PC-3 (cell line): ENCODE measurements at regions not wholly inside any gene's neighbourhood (a gene's known extent, or its start where the extent isn't known, plus 50 kb on each side); places are given as distances from the start of the nearest gene placed in this dataset.

ENCODE experiments used
- ATAC-seq: fragments of 200-7000 bp; cut with Tn5 transposase; 2 replicates; pipeline ENCODE4 v1.9.1; 2020; ENCODE audit warnings: mild to moderate bottlenecking, moderate library complexity
- BruUV-seq: library from RNA; stranded (reverse); fragments of 400-500 nt; replicated peaks from 2 replicates; lab custom pipeline; 2021; lab: Mats Ljungman, UMichigan
- CTCF ChIA-PET: fragments of 300-600 bp; sonication (Branson Sonifier 250); formaldehyde crosslinking; loops from one replicate; lab custom pipeline; 2022; ENCODE audit warnings: antibody characterized with exemption; lab: Charles Lee
- POLR2A ChIA-PET: fragments of 300-600 bp; sonication (Branson Sonifier 250); formaldehyde crosslinking; loops from one replicate; lab custom pipeline; 2022; ENCODE audit warnings: antibody characterized with exemption; ENCODE audit not compliant: unreplicated experiment; lab: Charles Lee
- DNase-seq: peaks from one replicate; pipeline ENCODE4 v3.0.0-alpha.2; 2015
- H2AFZ ChIP-seq: fragments of 300-600 bp; sonication (generic); 2 replicates; pipeline ENCODE4 v1.6.0; 2016; ENCODE audit warnings: antibody characterized with exemption, low read length
- H3F3A ChIP-seq: fragments of 300-600 bp; sonication (generic); one replicate; pipeline ENCODE4 v1.6.0; 2017; ENCODE audit warnings: antibody characterized with exemption, low read length, control low read depth, mild to moderate bottlenecking; ENCODE audit not compliant: unreplicated experiment
- H3K27ac ChIP-seq: fragments of 300-600 bp; sonication (generic); 2 replicates; pipeline ENCODE4 v1.5.1; 2016; ENCODE audit warnings: mild to moderate bottlenecking, low read length
- H3K27me3 ChIP-seq: fragments of 300-600 bp; sonication (generic); 2 replicates; pipeline ENCODE4 v1.6.1; 2016; ENCODE audit warnings: low read length, mixed read lengths
- H3K36me3 ChIP-seq: fragments of 300-600 bp; sonication (generic); 2 replicates; pipeline ENCODE4 v1.6.1; 2016; ENCODE audit warnings: low read depth, mixed run types, low read length, mixed read lengths
- H3K4me1 ChIP-seq: fragments of 300-600 bp; sonication (generic); 2 replicates; pipeline ENCODE4 v1.5.1; 2016; ENCODE audit warnings: low read length; ENCODE audit not compliant: insufficient read depth
- H3K4me2 ChIP-seq: fragments of 300-600 bp; sonication (generic); 2 replicates; pipeline ENCODE4 v1.6.0; 2016; ENCODE audit warnings: low read length
- H3K4me3 ChIP-seq: fragments of 300-600 bp; sonication (generic); 2 replicates; pipeline ENCODE4 v1.5.1; 2016; ENCODE audit warnings: mild to moderate bottlenecking, low read length, mixed read lengths
- H3K79me2 ChIP-seq: fragments of 300-600 bp; sonication (generic); 2 replicates; pipeline ENCODE4 v1.6.1; 2017; ENCODE audit warnings: low read length, mixed read lengths
- H3K9ac ChIP-seq: fragments of 300-600 bp; sonication (generic); 2 replicates; pipeline ENCODE4 v1.6.0; 2016; ENCODE audit warnings: mild to moderate bottlenecking, low read length
- H3K9me2 ChIP-seq: fragments of 300-600 bp; sonication (generic); replicated peaks from 2 replicates; pipeline ENCODE4 v1.6.1; 2016; ENCODE audit warnings: mixed run types, low read length, mixed read lengths
- H3K9me3 ChIP-seq: fragments of 300-600 bp; sonication (generic); 2 replicates; pipeline ENCODE4 v1.6.1; 2016; ENCODE audit warnings: low read length, mixed read lengths
- H4K20me1 ChIP-seq: fragments of 300-600 bp; sonication (generic); 2 replicates; pipeline ENCODE4 v1.6.1; 2016; ENCODE audit warnings: low read length, mixed read lengths
- EZH2 ChIP-seq: fragments of 300-600 bp; sonication (generic); IDR thresholded peaks from one replicate; pipeline ENCODE4 v1.6.1; 2017; ENCODE audit warnings: antibody characterized with exemption, mild to moderate bottlenecking, low read length; ENCODE audit not compliant: unreplicated experiment
- EZH2phosphoT487 ChIP-seq: fragments of 300-600 bp; sonication (generic); IDR thresholded peaks from 2 replicates; pipeline ENCODE4 v1.6.1; 2018; ENCODE audit warnings: mild to moderate bottlenecking, antibody characterized with exemption, low read length, borderline replicate concordance
- intact Hi-C: fragments of 100-400 bp; cut with micrococcal nuclease; formaldehyde crosslinking; loops from 2 replicates; pipeline ENCODE4 v1.9.0; 2023
- TF ChIP-seq, protein P1 (sequence below): fragments of 300-600 bp; sonication (generic); conservative IDR thresholded peaks from 2 replicates; pipeline ENCODE4 v1.5.1; 2017; ENCODE audit warnings: antibody characterized with exemption, low read depth, mild to moderate bottlenecking, low read length

DNA sequence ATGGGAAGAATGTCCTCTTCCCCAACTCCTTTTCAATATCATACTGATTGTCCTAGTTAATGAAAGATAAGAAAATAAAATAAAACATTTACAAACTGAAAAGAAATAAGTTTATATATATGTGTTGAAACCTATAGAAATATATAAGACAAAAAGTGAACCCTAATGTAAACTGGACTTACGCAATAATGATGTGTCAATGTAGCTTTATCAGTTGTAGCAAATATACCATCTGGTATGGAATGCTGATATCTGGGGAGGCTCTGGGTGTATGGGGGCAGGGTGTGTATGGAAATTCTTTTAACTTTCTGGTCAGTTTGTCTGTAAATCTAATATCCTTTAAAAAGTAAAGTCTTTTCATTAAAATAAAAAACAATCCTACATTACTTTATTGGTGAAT, 603.9 kb downstream of the DMRTA1 start:
- no peak overlapping the region for H3K4me3 ChIP-seq
- CTCF ChIA-PET, result no interaction called here
- H3K9me2 ChIP-seq, result no peaks in the 10 kb centered on the region
- BruUV-seq, result no TSS peak
- H3K9me3 ChIP-seq, result no peaks in the 10 kb centered on the region
- no peak overlapping the region for H3K9ac ChIP-seq
- intact Hi-C loops, result no loop called here
- no peaks in the 10 kb centered on the region for H3F3A ChIP-seq
- ATAC-seq (no peak), DNase-seq (no peak)
- H3K27me3 ChIP-seq, result no peaks in the 10 kb centered on the region
- H4K20me1 ChIP-seq, result no peaks in the 10 kb centered on the region
- no peaks in the 10 kb centered on the region for H3K4me1 ChIP-seq
- H3K79me2 ChIP-seq, result no peaks in the 10 kb centered on the region
- H3K4me2 ChIP-seq, result no peak overlapping the region
- no peaks in the 10 kb centered on the region for H3K36me3 ChIP-seq
- H3K27ac ChIP-seq, result no peak overlapping the region
- TF ChIP-seq, protein P1, sequence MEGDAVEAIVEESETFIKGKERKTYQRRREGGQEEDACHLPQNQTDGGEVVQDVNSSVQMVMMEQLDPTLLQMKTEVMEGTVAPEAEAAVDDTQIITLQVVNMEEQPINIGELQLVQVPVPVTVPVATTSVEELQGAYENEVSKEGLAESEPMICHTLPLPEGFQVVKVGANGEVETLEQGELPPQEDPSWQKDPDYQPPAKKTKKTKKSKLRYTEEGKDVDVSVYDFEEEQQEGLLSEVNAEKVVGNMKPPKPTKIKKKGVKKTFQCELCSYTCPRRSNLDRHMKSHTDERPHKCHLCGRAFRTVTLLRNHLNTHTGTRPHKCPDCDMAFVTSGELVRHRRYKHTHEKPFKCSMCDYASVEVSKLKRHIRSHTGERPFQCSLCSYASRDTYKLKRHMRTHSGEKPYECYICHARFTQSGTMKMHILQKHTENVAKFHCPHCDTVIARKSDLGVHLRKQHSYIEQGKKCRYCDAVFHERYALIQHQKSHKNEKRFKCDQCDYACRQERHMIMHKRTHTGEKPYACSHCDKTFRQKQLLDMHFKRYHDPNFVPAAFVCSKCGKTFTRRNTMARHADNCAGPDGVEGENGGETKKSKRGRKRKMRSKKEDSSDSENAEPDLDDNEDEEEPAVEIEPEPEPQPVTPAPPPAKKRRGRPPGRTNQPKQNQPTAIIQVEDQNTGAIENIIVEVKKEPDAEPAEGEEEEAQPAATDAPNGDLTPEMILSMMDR, result no peak
- no peak for TF ChIP-seq EZH2phosphoT487
- no peak for TF ChIP-seq EZH2
- H2AFZ ChIP-seq, result no peak overlapping the region
- POLR2A ChIA-PET, result no interaction called here

DNA sequence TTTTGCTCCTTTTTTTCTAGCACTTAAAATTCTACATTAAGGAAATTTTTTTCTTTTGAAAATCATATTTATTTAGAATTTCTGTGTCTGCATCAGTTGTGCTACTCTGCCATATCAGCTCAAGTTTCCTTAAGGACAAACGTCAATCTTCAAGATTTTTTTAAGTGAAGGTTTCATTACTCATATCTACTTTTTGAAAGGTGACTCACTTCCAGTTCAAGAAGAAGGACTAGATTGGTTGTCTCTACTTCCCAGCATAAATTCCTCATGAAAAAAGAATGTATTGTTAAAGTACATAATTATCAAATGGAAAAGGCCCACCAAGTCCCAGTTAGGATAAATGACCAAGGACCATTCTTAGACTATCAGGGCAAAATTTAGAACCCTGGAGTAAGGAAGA, 626.5 kb downstream of the DMRTA1 start:
- Histone ChIP-seq H2AFZ (no peak overlapping the region), H3K9ac (no peak overlapping the region), H3K4me2 (no peak overlapping the region), H3K4me3 (no peak overlapping the region), H3K79me2 (no peaks in the 10 kb centered on the region), H4K20me1 (no peaks in the 10 kb centered on the region), H3K27ac (no peak overlapping the region), H3F3A (no peaks in the 10 kb centered on the region), H3K4me1 (peaks cover 7% of the 10 kb centered on the region), H3K27me3 (no peaks in the 10 kb centered on the region), H3K9me2 (no peaks in the 10 kb centered on the region), H3K36me3 (no peaks in the 10 kb centered on the region), H3K9me3 (no peaks in the 10 kb centered on the region)
- TF ChIP-seq EZH2phosphoT487 (no peak), EZH2 (no peak)
- TF ChIP-seq, protein P1, result no peak
- no TSS peak for BruUV-seq
- ATAC-seq, result peak; percentile 73
- intact Hi-C loops, result no loop called here
- ChIA-PET POLR2A (no interaction called here), CTCF (no interaction called here)
- DNase-seq, result peak; percentile 69

DNA sequence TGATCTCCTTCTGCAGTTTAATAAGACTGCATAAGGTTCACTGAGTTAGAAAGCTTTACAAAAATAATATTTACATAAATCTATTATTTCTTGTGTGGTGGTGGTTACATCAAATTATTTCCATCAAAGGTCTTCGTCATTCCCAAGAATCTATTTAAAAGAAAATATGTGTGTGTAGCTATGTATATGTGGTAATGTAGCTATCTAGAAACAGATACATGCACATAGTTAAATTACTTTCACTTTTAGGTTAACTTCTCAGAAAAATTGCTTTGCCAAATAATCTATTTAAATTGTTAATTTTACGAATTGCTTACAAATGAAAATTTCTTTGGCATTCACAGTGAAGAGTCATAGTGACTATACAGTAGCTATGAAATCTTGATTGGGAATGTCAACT, 633.2 kb downstream of the DMRTA1 start:
- Histone ChIP-seq H3F3A (no peaks in the 10 kb centered on the region), H2AFZ (no peak overlapping the region), H3K36me3 (no peaks in the 10 kb centered on the region), H3K4me2 (no peak overlapping the region), H3K9ac (no peak overlapping the region), H4K20me1 (no peaks in the 10 kb centered on the region), H3K27me3 (no peaks in the 10 kb centered on the region), H3K9me2 (no peaks in the 10 kb centered on the region), H3K4me3 (no peak overlapping the region), H3K79me2 (no peaks in the 10 kb centered on the region), H3K4me1 (no peaks in the 10 kb centered on the region), H3K9me3 (no peaks in the 10 kb centered on the region), H3K27ac (no peak overlapping the region)
- ChIA-PET POLR2A (no interaction called here), CTCF (no interaction called here)
- no peak for TF ChIP-seq EZH2phosphoT487
- TF ChIP-seq, protein P1, result no peak
- no peak for TF ChIP-seq EZH2
- intact Hi-C loops, result loop anchor here (10.0 kb wide), 1 partner anchor 255 kb away; no protein-coding TSS in a partner anchor
- no peak for ATAC-seq
- DNase-seq, result no peak
- no TSS peak for BruUV-seq
